GM12865 (cell line): ENCODE measurements at regions not wholly inside any gene's neighbourhood (a gene's known extent, or its start where the extent isn't known, plus 50 kb on each side); places are given as distances from the start of the nearest gene placed in this dataset.

Experiments
- DNase-seq: peaks from one replicate; pipeline ENCODE4 v3.0.0; 2010; ENCODE audit warnings: low read depth
- H3K4me3 ChIP-seq: 2 replicates; pipeline ENCODE4 v1.5.1; 2011; ENCODE audit warnings: mild to moderate bottlenecking, low read depth, low read length, control low read depth
- TF ChIP-seq, protein P1 (sequence below): IDR thresholded peaks from 2 replicates; pipeline ENCODE4 v1.5.1; 2011; ENCODE audit warnings: low read length, control low read depth, low read depth, inconsistent platforms; ENCODE audit not compliant: insufficient read depth; ENCODE audit errors: missing control alignments

DNA sequence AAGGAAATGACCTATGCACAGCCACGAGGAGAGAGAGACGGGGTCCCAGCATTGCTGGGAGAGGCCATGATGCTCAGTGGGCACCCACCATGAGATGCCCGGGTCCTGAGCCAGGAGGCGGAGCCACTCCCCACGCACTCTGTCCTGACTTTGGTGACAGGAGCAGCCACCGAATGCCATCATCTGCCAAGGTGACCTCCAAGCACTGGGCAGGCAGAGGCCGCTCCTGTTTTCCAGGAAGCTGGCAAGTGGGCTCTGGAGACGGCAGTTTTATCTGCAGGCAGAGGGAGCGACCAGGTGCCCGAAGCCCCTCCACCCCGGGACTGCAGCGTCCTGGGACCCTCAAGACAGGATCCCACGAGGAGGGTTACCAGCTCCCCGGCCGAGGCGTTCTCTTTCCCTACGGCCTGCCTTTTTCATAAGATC lies 453.9 kb downstream of the BRD1 start:
- H3K4me3 ChIP-seq = no peak overlapping the region

DNA sequence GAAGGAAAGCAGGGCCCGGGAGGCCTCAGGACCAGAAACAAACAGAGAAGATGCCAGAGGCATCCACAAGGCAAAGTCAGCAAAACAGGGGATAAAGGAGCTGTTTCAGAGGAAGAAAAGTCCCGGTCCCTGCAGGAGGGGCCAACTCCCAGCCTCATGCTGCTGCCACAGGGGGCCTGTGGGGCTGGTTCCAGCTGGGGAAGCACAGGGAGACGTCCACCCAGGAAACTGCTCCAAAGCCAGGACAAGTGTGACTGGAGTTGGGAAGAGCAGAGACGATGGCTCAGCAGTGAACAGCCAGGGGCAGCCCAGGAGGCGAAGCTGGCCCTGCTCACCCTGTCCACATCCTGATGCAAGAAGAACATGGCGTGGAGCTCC lies 454.4 kb downstream of the BRD1 start:
- no peak overlapping the region for H3K4me3 ChIP-seq
- TF ChIP-seq, protein P1, sequence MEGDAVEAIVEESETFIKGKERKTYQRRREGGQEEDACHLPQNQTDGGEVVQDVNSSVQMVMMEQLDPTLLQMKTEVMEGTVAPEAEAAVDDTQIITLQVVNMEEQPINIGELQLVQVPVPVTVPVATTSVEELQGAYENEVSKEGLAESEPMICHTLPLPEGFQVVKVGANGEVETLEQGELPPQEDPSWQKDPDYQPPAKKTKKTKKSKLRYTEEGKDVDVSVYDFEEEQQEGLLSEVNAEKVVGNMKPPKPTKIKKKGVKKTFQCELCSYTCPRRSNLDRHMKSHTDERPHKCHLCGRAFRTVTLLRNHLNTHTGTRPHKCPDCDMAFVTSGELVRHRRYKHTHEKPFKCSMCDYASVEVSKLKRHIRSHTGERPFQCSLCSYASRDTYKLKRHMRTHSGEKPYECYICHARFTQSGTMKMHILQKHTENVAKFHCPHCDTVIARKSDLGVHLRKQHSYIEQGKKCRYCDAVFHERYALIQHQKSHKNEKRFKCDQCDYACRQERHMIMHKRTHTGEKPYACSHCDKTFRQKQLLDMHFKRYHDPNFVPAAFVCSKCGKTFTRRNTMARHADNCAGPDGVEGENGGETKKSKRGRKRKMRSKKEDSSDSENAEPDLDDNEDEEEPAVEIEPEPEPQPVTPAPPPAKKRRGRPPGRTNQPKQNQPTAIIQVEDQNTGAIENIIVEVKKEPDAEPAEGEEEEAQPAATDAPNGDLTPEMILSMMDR = no peak
- no peak for DNase-seq

More for the DNA sequence above, 453.9 kb downstream of the BRD1 start:
- TF ChIP-seq, protein P1 = no peak
- DNase-seq = no peak

DNA sequence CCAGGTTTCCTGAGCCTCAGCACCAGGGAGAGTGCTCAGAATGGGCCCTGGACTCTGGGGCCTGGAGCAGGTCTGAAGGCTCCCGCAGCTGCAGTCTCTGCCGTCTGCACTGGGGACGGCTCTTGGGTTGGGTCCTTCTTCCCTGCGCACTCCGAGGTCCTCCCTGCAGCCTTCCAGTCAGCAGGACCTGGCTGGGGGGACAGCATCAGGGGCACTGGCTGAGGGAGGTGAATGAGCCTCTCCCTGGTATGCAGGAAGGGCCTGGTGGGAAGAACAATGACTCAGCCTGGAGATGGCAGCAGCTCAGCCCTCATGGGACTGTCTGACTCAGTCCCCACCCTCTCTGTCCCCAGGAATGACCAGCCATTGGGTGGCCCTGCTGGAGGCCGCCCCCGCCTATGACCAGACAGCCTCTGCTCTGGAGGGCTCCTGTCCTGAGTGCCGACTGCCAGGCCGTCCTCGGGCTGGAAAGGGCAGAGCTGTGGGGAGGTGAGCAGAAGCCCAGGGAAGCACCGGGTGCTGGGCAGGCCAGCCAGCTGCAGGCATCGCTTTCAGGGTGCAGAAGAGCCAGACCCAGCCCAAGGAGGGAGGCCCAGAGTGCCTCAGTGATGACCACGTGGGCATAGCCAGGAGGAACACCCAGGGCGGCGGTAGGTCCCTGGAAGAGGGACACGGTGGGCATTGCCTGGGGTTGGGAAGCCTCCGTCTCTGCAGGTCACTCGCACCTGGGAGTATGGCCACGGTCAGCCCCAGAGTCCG lies 455.0 kb downstream of the BRD1 start:
- no peak overlapping the region for H3K4me3 ChIP-seq
- TF ChIP-seq, protein P1 = no peak
- no peak for DNase-seq

DNA sequence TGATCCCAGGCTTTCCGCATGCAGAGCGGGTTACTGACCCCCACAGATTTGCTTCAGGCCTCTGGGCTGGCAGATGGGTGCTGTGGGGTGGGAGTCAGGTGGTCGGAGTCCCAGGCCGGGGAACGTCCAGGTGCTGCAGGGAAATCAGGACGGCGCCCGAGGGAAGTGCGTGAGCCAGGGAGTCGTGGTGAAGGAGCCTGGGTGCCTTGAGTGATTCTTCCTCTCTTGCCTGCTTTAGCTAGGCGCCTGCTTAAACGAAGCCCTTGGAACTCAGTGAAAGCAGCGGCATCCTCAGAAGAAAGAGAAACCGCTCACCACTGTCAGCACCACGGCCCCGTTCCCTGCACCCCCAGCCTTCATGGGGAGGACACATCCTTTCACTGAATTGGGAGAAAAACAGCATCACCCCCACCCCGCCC lies 455.6 kb downstream of the BRD1 start:
- TF ChIP-seq, protein P1 = no peak
- H3K4me3 ChIP-seq = no peak overlapping the region
- DNase-seq = no peak

DNA sequence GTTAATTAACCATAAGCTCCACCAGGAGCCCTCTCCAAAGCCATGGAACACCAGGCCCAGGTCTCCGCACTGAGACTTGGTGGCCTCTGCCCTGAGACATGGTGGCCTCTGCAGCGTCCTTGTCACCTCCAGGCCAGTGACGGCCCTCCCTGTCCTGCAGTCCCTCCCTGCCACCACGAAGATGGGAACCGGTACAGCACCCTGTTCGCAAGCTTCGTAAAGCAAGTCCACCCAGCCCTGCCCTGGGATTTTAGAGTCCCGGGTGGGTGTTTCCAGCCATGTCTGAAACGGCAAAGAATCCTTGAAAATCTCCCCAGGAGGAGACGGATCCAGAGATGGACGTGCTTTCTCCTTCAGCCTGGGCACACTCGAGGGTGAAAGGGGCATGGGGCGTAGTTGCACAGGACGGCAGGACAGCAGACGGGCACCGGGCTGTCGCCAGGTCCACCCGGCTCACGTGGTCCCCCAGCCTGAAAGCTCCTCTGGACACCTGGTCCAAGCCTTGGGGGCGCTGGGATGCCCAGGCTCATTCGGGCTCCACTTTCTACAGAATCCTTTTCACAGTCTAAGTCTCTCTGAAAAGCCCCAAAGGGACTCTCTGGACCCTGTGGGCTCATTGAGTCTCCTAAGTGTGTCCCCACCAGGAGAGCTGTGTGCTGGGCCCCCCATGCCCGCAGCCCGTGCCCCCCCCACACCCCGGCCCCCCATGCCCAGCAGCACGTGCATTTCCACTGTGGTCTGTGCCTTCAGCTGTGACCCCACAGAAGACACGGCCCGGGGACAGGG lies 456.2 kb downstream of the BRD1 start:
- DNase-seq = no peak
- H3K4me3 ChIP-seq = no peak overlapping the region
- TF ChIP-seq, protein P1 = no peak

DNA sequence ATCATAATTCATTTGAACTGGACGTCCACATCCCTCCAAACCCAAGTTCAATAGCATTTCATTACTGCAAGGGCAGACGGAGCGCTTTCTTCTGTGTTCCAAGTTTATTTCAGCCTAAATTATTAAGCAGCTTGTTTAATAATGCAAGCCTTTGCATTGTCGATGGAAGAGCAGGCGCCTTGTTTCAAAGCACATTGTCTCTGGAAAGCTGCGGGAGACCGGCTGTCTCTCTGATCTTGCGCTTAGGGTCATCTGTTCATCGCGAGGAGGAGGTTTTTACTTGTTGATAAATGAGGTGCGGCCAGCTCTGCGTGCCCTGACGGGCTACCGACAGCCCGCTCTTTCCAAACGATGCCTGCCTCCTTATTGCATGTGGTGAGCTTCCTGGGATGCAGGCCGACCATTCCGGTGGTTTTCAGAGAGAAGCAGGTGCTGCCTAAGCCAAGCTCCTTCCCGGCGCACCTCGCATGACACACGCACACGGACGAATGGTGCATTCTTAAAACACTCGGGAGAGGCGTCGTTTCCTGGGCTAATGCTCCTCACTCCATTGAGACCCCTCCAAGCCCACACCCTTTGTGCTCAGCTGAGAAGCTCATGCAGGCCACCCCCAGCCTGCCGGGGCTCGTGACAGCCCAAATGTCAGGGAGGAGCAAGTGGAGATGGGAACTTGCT lies 456.9 kb downstream of the BRD1 start:
- DNase-seq = no peak
- H3K4me3 ChIP-seq = no peak overlapping the region
- TF ChIP-seq, protein P1 = no peak
